ENCODE measurements at regions not wholly inside any gene's neighbourhood (a gene's known extent, or its start where the extent isn't known, plus 50 kb on each side); places are given as distances from the start of the nearest gene placed in this dataset.

- no peak for DNase-seq (ENCODE audit: low read depth in 2 of 3, low spot score in 2 of 3)
Measured at GRCh38 chr5:142475102-142475513, 150.3 kb upstream of the SPRY4 start.

GRCh38 chr5:142474431-142475094 is 149.7 kb upstream of the SPRY4 start:
- no peak for DNase-seq (ENCODE audit: low read depth in 2 of 3, low spot score in 2 of 3)

- DNase-seq (ENCODE audit: low read depth in 2 of 3, low spot score in 2 of 3), result no peak
Measured at GRCh38 chr5:142473038-142473437, 148.2 kb upstream of the SPRY4 start.

GRCh38 chr5:142472306-142472951 is 147.6 kb upstream of the SPRY4 start:
- peak in 2 of 3 experiments; percentile 6 to 11 for DNase-seq (ENCODE audit: low read depth in 2 of 3, low spot score in 2 of 3)

GRCh38 chr5:142466195-142466971 is 141.6 kb upstream of the SPRY4 start:
- DNase-seq (ENCODE audit: low read depth in 2 of 3, low spot score in 2 of 3), result no peak

- DNase-seq (ENCODE audit: low read depth in 2 of 3, low spot score in 2 of 3), result no peak
Measured at GRCh38 chr5:142465476-142465875, 140.7 kb upstream of the SPRY4 start.

GRCh38 chr5:142463904-142464303 is 139.1 kb upstream of the SPRY4 start:
- DNase-seq (ENCODE audit: low read depth in 2 of 3, low spot score in 2 of 3), result no peak

- DNase-seq (ENCODE audit: low read depth in 2 of 3, low spot score in 2 of 3), result no peak
Measured at GRCh38 chr5:142461028-142461590, 136.3 kb upstream of the SPRY4 start.

- no peak for DNase-seq (ENCODE audit: low read depth in 2 of 3, low spot score in 2 of 3)
Measured at GRCh38 chr5:142459209-142459608, 134.4 kb upstream of the SPRY4 start.

- DNase-seq (ENCODE audit: low read depth in 2 of 3, low spot score in 2 of 3), result no peak
Measured at GRCh38 chr5:142455856-142456255, 131.0 kb upstream of the SPRY4 start.

GRCh38 chr5:142453932-142454331 is 129.1 kb upstream of the SPRY4 start:
- DNase-seq (ENCODE audit: low read depth in 2 of 3, low spot score in 2 of 3), result no peak

- DNase-seq (ENCODE audit: low read depth in 2 of 3, low spot score in 2 of 3), result no peak
Measured at GRCh38 chr5:142450419-142450818, 125.6 kb upstream of the SPRY4 start.

GRCh38 chr5:142447887-142448286 is 123.1 kb upstream of the SPRY4 start:
- DNase-seq (ENCODE audit: low read depth in 2 of 3, low spot score in 2 of 3), result no peak

GRCh38 chr5:142446960-142447279 is 122.1 kb upstream of the SPRY4 start:
- DNase-seq (ENCODE audit: low read depth in 2 of 3, low spot score in 2 of 3), result no peak

- DNase-seq (ENCODE audit: low read depth in 2 of 3, low spot score in 2 of 3), result no peak
Measured at GRCh38 chr5:142446131-142446959, 121.5 kb upstream of the SPRY4 start.

- no peak for DNase-seq (ENCODE audit: low read depth in 2 of 3, low spot score in 2 of 3)
Measured at GRCh38 chr5:142445266-142445665, 120.4 kb upstream of the SPRY4 start.

- no peak for DNase-seq (ENCODE audit: low read depth in 2 of 3, low spot score in 2 of 3)
Measured at GRCh38 chr5:142441616-142442015, 116.8 kb upstream of the SPRY4 start.

- no peak for DNase-seq (ENCODE audit: low read depth in 2 of 3, low spot score in 2 of 3)
Measured at GRCh38 chr5:142439207-142439860, 114.5 kb upstream of the SPRY4 start.

GRCh38 chr5:142438573-142438972 is 113.8 kb upstream of the SPRY4 start:
- DNase-seq (ENCODE audit: low read depth in 2 of 3, low spot score in 2 of 3), result no peak

- DNase-seq (ENCODE audit: low read depth in 2 of 3, low spot score in 2 of 3), result no peak
Measured at GRCh38 chr5:142437563-142437962, 112.7 kb upstream of the SPRY4 start.
